Thymus (tissue), 11 donors: ENCODE measurements at regions not wholly inside any gene's neighbourhood (a gene's known extent, or its start where the extent isn't known, plus 50 kb on each side); places are given as distances from the start of the nearest gene placed in this dataset.
"Not testable (repeated sequence)": the region's sequence is repeated elsewhere in the genome, so short reads cannot be mapped to it uniquely, and the experiment has no call there.

ENCODE experiments used
- DNase-seq, 9 donors: peaks; one replicate each; pipeline ENCODE4 v3.0.0-alpha.2; 2013; ENCODE audit warnings: low spot score in 9 of 9, low read depth in 6 of 9, missing footprints in 1 of 9
- H3K27ac ChIP-seq, 2 donors: one replicate each; pipeline ENCODE4 v1.5.1; 2013; ENCODE audit warnings: control low read depth in 1 of 2, low read depth in 1 of 2, low read length in 1 of 2, mild to moderate bottlenecking in 1 of 2, moderate library complexity in 1 of 2
- H3K27me3 ChIP-seq, 2 donors: one replicate each; pipeline ENCODE4 v1.5.1; 2013; ENCODE audit warnings: low read length in 1 of 2; ENCODE audit not compliant: control insufficient read depth in 2 of 2, insufficient read depth in 1 of 2
- H3K36me3 ChIP-seq, 2 donors: one replicate each; pipeline ENCODE4 v1.5.1; 2013; ENCODE audit warnings: low read length in 1 of 2, mild to moderate bottlenecking in 1 of 2, moderate library complexity in 1 of 2; ENCODE audit not compliant: control insufficient read depth in 2 of 2, insufficient read depth in 2 of 2
- H3K4me1 ChIP-seq, 2 donors: one replicate each; pipeline ENCODE4 v1.5.1; 2013; ENCODE audit warnings: low read length in 2 of 2; ENCODE audit not compliant: control insufficient read depth in 2 of 2, insufficient read depth in 2 of 2
- H3K4me3 ChIP-seq, 2 donors: one replicate each; pipeline ENCODE4 v1.5.1; 2013; ENCODE audit warnings: low read length in 2 of 2, control low read depth in 1 of 2, mild to moderate bottlenecking in 1 of 2
- H3K9me3 ChIP-seq, 2 donors: one replicate each; pipeline ENCODE4 v1.5.1; 2013; ENCODE audit warnings: low read length in 1 of 2, mild to moderate bottlenecking in 1 of 2; ENCODE audit not compliant: control insufficient read depth in 2 of 2, insufficient read depth in 1 of 2
- WGBS: extraction: QIAGEN DNeasy Blood & Tissue Kit; methylation state at CpG from one replicate; pipeline ENCODE4 v1.1.7; 2013; 5-methylcytosine and 5-hydroxymethylcytosine counted together
- donor health status: healthy.

DNA sequence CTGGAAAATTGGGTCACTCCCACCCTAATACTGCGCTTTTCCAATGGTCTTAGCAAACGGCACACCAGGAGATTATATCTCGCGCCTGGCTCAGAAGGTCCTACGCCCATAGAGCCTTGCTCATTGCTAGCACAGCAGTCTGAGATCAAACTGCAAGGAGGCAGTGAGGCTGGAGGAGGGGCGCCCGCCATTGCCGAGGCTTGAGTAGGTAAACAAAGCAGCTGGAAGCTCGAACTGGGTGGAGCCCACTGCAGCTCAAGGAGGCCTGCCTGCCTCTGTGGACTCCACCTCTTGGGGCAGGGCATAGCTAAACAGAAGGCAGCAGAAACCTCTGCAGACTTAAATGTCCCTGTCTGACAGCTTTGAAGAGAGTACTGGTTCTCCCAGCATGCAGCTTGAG lies 362.6 kb upstream of the GOT2 start:
- DNase-seq, H3K4me1 ChIP-seq, H3K27ac ChIP-seq, H3K36me3 ChIP-seq, H3K9me3 ChIP-seq, H3K4me3 ChIP-seq, H3K27me3 ChIP-seq: not testable (repeated sequence)
- 97% methylated on average over 9 of the region's 9 CpGs for WGBS

DNA sequence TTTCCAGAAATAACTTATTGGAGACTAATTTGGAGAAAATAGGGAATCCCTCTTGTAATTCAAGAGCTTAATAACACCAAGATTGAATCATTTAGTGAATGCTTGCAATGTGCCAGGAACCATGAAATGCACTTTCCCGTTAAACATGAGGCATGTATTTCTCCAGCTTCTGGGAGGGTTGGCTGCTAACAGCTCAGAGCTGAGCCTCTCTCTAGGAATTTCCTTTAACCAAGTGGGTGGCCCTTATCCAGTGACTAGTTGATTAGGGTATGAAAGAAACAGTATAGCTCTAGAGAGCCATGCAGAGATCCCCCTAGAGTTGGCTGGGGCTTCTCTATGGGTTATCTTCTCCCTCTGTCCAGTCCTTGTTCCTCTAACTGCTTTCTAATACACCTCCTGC lies 356.4 kb upstream of the GOT2 start:
- WGBS: 91% methylated on average over 1 of the region's 1 CpG
- H3K4me3 ChIP-seq: no peak overlapping the region
- no peaks in the 10 kb centered on the region for H3K27me3 ChIP-seq
- no peak for DNase-seq
- no peak overlapping the region for H3K27ac ChIP-seq
- no peaks in the 10 kb centered on the region for H3K36me3 ChIP-seq
- H3K4me1 ChIP-seq: no peaks in the 10 kb centered on the region
- H3K9me3 ChIP-seq: no peaks in the 10 kb centered on the region

DNA sequence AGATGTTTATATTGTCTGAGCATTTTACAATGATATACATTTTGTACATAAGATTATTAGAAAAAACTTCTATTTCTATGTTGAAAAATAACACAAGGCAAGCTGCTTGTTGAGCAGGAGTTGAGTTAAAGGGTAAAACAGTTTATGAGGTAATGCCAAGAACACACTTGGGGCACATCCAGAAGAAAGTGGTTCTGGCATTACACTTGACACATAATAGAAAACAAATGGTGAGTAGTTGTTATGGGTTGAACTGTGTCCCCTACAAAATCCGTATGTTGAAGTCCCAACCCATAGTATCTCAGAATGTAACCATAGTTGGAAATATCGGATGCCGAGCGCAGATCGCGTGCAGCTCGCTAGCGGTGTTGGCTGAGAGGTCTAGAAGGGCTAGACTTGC lies 354.3 kb upstream of the GOT2 start:
- Histone ChIP-seq H3K9me3 (no peaks in the 10 kb centered on the region), H3K36me3 (no peaks in the 10 kb centered on the region), H3K4me3 (no peak overlapping the region), H3K27ac (no peak overlapping the region), H3K27me3 (no peaks in the 10 kb centered on the region), H3K4me1 (no peaks in the 10 kb centered on the region)
- no peak for DNase-seq
- WGBS: over 99% methylated on average over 8 of the region's 8 CpGs

DNA sequence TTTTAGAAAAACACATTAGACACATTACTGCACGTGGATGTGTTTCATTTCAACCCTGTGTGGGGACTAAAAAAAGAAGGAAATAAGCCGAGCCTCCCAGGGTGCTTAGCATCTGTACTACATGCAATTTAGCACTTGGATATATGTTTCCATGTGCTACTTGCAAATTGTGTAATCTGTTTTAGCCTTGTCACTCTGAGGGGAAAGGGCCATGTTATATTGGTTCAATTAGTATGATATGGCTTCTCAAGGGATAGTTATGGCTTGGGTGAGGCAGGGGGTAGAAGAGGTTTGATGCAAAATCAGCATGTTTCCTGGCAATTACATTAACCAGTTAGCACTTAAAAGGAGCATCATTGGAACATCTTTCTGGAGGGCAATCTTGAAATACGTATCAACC lies 353.5 kb upstream of the GOT2 start:
- 86% methylated on average over 3 of the region's 3 CpGs for WGBS
- H3K36me3 ChIP-seq: no peaks in the 10 kb centered on the region

DNA sequence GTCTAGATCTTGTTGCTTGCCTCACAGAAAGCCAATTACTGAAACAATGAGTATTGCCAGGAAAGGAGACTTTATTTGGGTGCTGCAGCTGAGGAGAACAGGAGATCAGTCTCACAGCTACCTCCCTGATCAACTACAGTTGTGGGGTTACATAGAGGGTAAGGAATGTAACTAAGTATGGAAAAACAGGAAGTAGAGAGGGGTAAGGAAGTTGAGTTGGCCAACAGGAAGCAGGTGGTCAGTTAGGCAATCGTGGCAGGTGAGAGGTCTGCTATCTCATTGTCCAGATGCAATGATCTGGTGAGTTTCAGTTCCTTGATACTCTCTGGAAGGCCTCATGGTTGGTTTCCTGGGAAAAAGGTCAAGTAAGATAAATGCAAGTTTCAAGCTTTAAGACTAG lies 333.1 kb upstream of the GOT2 start:
- no peak overlapping the region for H3K27ac ChIP-seq
- DNase-seq: no peak
- WGBS: 12% methylated on average over 1 of the region's 1 CpG

More for the DNA sequence above, 353.5 kb upstream of the GOT2 start:
- no peaks in the 10 kb centered on the region for H3K9me3 ChIP-seq
- H3K4me1 ChIP-seq: no peaks in the 10 kb centered on the region
- H3K27me3 ChIP-seq: no peaks in the 10 kb centered on the region
- no peak overlapping the region for H3K27ac ChIP-seq
- H3K4me3 ChIP-seq: no peak overlapping the region
- no peak for DNase-seq

DNA sequence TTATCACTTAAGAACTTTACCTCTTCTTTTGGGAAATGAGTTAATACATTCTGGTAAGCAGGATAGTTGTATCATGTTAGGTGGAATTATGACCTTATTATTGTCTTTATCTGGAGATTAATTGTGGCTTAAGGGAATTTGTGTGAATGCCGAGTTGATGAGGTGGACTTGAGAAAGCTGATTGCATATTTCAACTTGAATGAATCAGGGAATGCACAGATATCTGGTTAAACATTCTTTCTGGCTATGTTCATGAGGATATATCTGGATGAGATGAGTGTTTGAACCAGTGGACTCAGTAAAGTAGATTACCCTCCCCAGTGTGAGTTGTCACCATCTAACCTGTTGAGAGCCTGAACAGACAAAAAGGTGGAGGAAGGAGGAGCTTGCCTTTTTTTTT lies 326.1 kb upstream of the GOT2 start:
- 89% methylated on average over 1 of the region's 1 CpG for WGBS
- H3K27me3 ChIP-seq: no peaks in the 10 kb centered on the region
- no peaks in the 10 kb centered on the region for H3K9me3 ChIP-seq
- no peak for DNase-seq
- no peak overlapping the region for H3K27ac ChIP-seq
- no peak overlapping the region for H3K4me3 ChIP-seq
- H3K4me1 ChIP-seq: no peaks in the 10 kb centered on the region
- no peaks in the 10 kb centered on the region for H3K36me3 ChIP-seq

More for the DNA sequence above, 333.1 kb upstream of the GOT2 start:
- Histone ChIP-seq H3K4me3 (no peak overlapping the region), H3K27me3 (no peaks in the 10 kb centered on the region), H3K4me1 (no peaks in the 10 kb centered on the region), H3K36me3 (no peaks in the 10 kb centered on the region), H3K9me3 (peaks cover 0 to 4% of the 10 kb centered on the region in 2 donors)

DNA sequence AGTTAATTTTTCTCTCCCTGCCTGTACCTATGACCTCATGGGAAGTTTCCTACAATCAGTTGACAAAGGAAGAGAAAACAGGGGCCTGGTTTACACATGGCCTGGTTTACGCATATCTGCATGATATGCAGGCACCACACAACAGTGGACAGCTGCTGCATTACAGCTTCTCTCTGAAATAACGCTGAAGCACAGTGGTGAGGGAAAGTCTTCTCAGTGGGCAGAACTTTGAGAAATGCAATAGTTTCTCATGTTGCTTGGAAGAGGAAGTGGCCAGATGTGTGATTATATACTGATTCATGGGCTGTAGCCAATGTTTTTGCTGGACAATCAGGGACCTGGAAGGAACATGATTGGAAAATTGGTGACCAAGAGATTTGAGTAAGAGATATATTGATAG lies 324.1 kb upstream of the GOT2 start:
- 91% methylated on average over 2 of the region's 2 CpGs for WGBS
- Histone ChIP-seq H3K27me3 (no peaks in the 10 kb centered on the region), H3K4me3 (no peak overlapping the region), H3K4me1 (no peaks in the 10 kb centered on the region), H3K9me3 (no peaks in the 10 kb centered on the region), H3K27ac (no peak overlapping the region), H3K36me3 (no peaks in the 10 kb centered on the region)
- DNase-seq: no peak

DNA sequence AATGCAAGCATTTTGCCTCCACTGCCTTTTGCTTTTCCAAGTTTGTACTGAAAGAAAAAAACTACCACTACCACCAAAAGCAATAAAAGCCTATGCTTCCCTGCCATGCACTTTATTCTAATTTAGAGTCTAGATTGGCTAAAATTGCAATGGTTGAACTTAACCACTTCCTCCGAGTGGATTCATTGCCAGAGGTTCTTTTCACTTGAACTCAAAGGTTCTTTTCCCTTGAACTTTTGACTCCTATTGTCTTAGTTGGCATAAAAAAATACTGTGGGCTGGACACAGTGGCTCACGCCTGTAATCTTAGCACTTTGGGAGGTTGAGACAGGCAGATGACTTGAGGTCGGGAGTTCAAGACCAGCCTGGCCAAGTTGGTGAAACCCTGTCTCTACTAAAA lies 319.8 kb upstream of the GOT2 start:
- Histone ChIP-seq H3K4me3 (no peak overlapping the region), H3K9me3 (no peaks in the 10 kb centered on the region), H3K36me3 (no peaks in the 10 kb centered on the region), H3K4me1 (no peaks in the 10 kb centered on the region), H3K27ac (no peak overlapping the region), H3K27me3 (no peaks in the 10 kb centered on the region)
- no peak for DNase-seq
- WGBS: 78% methylated on average over 3 of the region's 3 CpGs

DNA sequence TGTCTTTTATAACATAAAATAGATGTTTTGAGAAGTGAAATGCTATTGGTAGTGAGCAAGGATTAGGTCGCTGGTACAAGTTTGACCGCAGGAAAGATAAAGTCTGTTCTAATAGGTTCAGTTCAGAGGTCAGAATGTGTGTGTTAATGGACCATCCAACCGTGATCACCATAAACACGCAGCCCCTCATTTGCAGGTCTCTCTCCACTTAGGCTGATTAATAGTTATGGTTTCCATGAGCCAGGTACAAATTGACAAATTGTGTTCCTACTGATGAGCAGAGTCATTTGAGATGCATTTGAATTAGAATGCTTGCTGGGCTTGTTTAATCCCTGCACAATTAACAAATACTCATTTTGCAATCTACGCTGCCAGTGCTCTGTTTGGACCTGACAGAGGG lies 318.1 kb upstream of the GOT2 start:
- no peak overlapping the region for H3K27ac ChIP-seq
- no peak overlapping the region for H3K4me3 ChIP-seq
- WGBS: 90% methylated on average over 5 of the region's 5 CpGs
- no peaks in the 10 kb centered on the region for H3K4me1 ChIP-seq
- no peaks in the 10 kb centered on the region for H3K36me3 ChIP-seq
- H3K27me3 ChIP-seq: no peaks in the 10 kb centered on the region
- DNase-seq: no peak
- no peaks in the 10 kb centered on the region for H3K9me3 ChIP-seq

DNA sequence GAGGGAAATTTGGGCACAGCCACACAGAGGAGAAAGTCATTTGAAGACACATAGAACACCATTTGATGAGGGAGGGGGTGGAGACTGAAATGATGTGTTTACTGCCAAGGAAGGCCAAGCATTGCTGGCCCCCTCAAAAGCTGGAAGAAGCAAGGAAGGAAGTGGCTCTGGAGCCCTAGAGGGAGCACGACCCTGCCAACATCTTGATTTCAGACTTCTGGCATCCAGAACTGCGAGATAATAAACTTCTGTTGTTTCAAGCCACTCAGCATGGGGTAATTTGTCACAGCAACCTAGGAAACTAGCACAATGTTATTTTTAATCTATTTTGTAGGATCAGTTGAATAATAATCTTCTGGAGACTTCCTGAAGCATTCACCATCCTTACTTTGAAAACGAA lies 314.8 kb upstream of the GOT2 start:
- H3K27ac ChIP-seq: no peak overlapping the region
- H3K36me3 ChIP-seq: no peaks in the 10 kb centered on the region
- H3K9me3 ChIP-seq: no peaks in the 10 kb centered on the region
- H3K27me3 ChIP-seq: no peaks in the 10 kb centered on the region
- no peak overlapping the region for H3K4me3 ChIP-seq
- 43% methylated on average over 3 of the region's 3 CpGs for WGBS
- DNase-seq: no peak
- no peaks in the 10 kb centered on the region for H3K4me1 ChIP-seq
